Type B pancreatic cell (in vitro differentiated cells): ENCODE measurements at regions not wholly inside any gene's neighbourhood (a gene's known extent, or its start where the extent isn't known, plus 50 kb on each side); places are given as distances from the start of the nearest gene placed in this dataset.
"Not testable (repeated sequence)": the region's sequence is repeated elsewhere in the genome, so short reads cannot be mapped to it uniquely, and the experiment has no call there.

Source experiments
- DNase-seq: peaks from one replicate; pipeline ENCODE4 v3.0.0; 2021; ENCODE audit warnings: mixed read lengths; ENCODE audit not compliant: unreplicated experiment; ENCODE audit errors: extremely low spot score
- H3K27ac Mint-ChIP-seq: 2 replicates; pipeline ENCODE4 v1.8.0; 2021; ENCODE audit warnings: mild to moderate bottlenecking, mixed read lengths
- H3K27me3 Mint-ChIP-seq: 2 replicates; pipeline ENCODE4 v1.8.0; 2021; ENCODE audit warnings: mixed read lengths
- H3K36me3 Mint-ChIP-seq: 2 replicates; pipeline ENCODE4 v1.8.0; 2021; ENCODE audit warnings: mixed read lengths
- H3K4me1 Mint-ChIP-seq: one replicate; pipeline ENCODE4 v1.8.0; 2021; ENCODE audit warnings: mixed read lengths; ENCODE audit not compliant: unreplicated experiment
- H3K4me3 Mint-ChIP-seq: 2 replicates; pipeline ENCODE4 v1.8.0; 2021; ENCODE audit warnings: mild to moderate bottlenecking, mixed read lengths
- H3K9me3 Mint-ChIP-seq: 2 replicates; pipeline ENCODE4 v1.8.0; 2021; ENCODE audit warnings: mixed read lengths
- CTCF ChIP-seq: fragments of 200-600 bp; sonication (generic); conservative IDR thresholded peaks from 2 replicates; pipeline ENCODE4 v1.5.0; 2021; ENCODE audit warnings: antibody characterized with exemption, mild to moderate bottlenecking

DNA sequence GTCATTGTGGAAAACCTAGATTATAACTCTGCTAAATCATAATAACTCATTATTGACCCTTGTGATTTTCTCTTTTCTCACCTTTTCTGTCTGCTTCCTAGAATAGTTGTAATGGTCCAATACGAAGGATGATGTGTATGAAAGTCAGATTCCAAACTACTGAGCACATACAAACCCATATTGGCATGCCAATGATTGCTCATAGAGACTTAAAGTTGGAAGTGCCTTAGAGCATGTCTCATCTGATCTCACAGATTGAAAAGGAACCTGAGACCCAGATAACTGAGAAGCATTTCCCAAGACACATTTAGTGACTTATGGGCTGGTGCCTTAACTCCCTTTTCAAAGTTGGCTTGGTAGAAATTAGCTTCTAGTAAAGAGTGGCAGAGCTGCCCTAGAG lies 594.3 kb downstream of the REEP3 start:
- peaks cover 3% of the 10 kb centered on the region for H3K27me3 Mint-ChIP-seq
- no peaks in the 10 kb centered on the region for H3K36me3 Mint-ChIP-seq
- H3K4me1 Mint-ChIP-seq: no peaks in the 10 kb centered on the region
- DNase-seq: no peak
- H3K27ac Mint-ChIP-seq: no peak overlapping the region
- no peaks in the 10 kb centered on the region for H3K9me3 Mint-ChIP-seq
- no peak for TF ChIP-seq CTCF
- no peak overlapping the region for H3K4me3 Mint-ChIP-seq

- no peak overlapping the region for H3K27ac Mint-ChIP-seq
- H3K36me3 Mint-ChIP-seq: no peaks in the 10 kb centered on the region
- TF ChIP-seq CTCF: peak; percentile 72
- H3K9me3 Mint-ChIP-seq: no peaks in the 10 kb centered on the region
- H3K4me1 Mint-ChIP-seq: no peaks in the 10 kb centered on the region
- no peak for DNase-seq
- H3K27me3 Mint-ChIP-seq: peaks cover 3% of the 10 kb centered on the region
- H3K4me3 Mint-ChIP-seq: no peak overlapping the region
Observed at GRCh38 chr10:64115908-64116643, 594.9 kb downstream of the REEP3 start.

GRCh38 chr10:64116707-64117106 lies 595.5 kb downstream of the REEP3 start:
- H3K4me1 Mint-ChIP-seq: no peaks in the 10 kb centered on the region
- no peaks in the 10 kb centered on the region for H3K36me3 Mint-ChIP-seq
- no peak overlapping the region for H3K27ac Mint-ChIP-seq
- H3K9me3 Mint-ChIP-seq: no peaks in the 10 kb centered on the region
- TF ChIP-seq CTCF: no peak
- H3K4me3 Mint-ChIP-seq: no peak overlapping the region
- H3K27me3 Mint-ChIP-seq: peaks cover 3% of the 10 kb centered on the region
- no peak for DNase-seq

DNA sequence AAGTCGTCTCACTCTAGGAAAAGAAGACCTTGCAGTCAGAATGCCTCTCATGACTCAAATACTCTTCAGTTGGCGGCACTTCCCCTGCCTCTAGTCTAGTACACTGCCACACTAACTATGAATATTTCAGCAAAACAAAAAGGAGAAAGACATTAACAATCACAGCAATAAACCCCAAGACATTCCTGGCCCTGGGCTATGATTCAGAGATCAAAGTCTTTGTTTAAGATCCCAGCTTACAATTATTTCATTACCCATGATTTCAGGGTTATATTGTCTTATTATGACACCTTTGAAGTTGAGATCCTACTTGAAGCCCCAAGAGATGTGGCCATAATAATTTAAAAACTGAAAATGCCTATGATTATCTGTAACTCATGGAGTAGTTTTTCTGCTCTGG lies 597.5 kb downstream of the REEP3 start:
- H3K27ac Mint-ChIP-seq: no peak overlapping the region
- no peak for TF ChIP-seq CTCF
- no peaks in the 10 kb centered on the region for H3K4me1 Mint-ChIP-seq
- H3K4me3 Mint-ChIP-seq: no peak overlapping the region
- no peaks in the 10 kb centered on the region for H3K36me3 Mint-ChIP-seq
- peaks cover 2% of the 10 kb centered on the region for H3K27me3 Mint-ChIP-seq
- DNase-seq: no peak
- no peaks in the 10 kb centered on the region for H3K9me3 Mint-ChIP-seq

GRCh38 chr10:64120301-64120980 lies 599.2 kb downstream of the REEP3 start:
- H3K27me3 Mint-ChIP-seq, H3K9me3 Mint-ChIP-seq, H3K4me3 Mint-ChIP-seq, H3K36me3 Mint-ChIP-seq, H3K27ac Mint-ChIP-seq, DNase-seq, H3K4me1 Mint-ChIP-seq: not testable (repeated sequence)

GRCh38 chr10:64130152-64130551 lies 609.0 kb downstream of the REEP3 start:
- H3K9me3 Mint-ChIP-seq: no peaks in the 10 kb centered on the region
- TF ChIP-seq CTCF: no peak
- peaks cover 5% of the 10 kb centered on the region for H3K4me1 Mint-ChIP-seq
- peaks cover 7% of the 10 kb centered on the region for H3K27me3 Mint-ChIP-seq
- no peak for DNase-seq
- H3K4me3 Mint-ChIP-seq: no peak overlapping the region
- no peak overlapping the region for H3K27ac Mint-ChIP-seq
- no peaks in the 10 kb centered on the region for H3K36me3 Mint-ChIP-seq
